ENCODE measurements at regions not wholly inside any gene's neighbourhood (a gene's known extent, or its start where the extent isn't known, plus 50 kb on each side); places are given as distances from the start of the nearest gene placed in this dataset.

DNA sequence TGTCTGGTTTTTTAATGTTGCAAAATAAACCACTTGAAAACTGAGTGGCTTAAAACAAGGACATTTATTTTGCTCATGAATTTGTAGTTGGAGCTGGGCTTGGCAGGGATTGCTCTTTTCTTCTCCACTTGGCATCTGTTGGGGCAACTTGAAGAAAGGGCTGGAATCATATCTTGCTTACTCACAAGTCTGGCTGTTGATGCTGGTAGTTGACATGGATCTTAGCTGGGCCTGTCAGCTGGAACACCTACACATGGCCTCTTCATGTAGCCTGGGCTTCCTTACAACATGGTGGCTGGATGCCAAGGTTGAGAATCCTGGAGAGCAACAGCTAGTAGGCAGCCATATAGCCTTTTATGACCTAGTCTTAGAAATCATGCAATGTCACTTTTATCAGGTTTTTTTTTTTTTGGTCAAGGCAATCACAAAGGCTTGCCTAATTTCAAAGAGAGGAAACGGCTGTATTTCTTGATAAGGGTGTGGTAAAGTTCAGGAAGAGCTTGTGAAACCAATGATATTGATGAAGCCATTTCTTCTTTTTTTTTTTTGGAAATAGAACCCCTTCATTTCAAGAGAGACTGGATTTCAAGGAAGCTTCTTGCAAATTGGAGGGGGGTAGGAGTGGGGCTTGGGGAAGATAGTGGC lies 262.1 kb downstream of the IL20RB start:
- intact Hi-C loops (cut with micrococcal nuclease; ENCODE audit: unreplicated experiment), result no loop called here
- H2AFZ ChIP-seq (ENCODE audit: low read length), result no peak overlapping the region
- no TSS peak for BruUV-seq (replicated peaks)
- TF ChIP-seq TEAD3 (CRISPR knock-in tag; optimal IDR thresholded peaks at IDR 0.05; ENCODE audit: borderline replicate concordance), result no peak
- TF ChIP-seq ZFP91 (CRISPR knock-in tag; IDR thresholded peaks at IDR 0.05; ENCODE audit: borderline replicate concordance), result no peak
- TF ChIP-seq, protein P1, sequence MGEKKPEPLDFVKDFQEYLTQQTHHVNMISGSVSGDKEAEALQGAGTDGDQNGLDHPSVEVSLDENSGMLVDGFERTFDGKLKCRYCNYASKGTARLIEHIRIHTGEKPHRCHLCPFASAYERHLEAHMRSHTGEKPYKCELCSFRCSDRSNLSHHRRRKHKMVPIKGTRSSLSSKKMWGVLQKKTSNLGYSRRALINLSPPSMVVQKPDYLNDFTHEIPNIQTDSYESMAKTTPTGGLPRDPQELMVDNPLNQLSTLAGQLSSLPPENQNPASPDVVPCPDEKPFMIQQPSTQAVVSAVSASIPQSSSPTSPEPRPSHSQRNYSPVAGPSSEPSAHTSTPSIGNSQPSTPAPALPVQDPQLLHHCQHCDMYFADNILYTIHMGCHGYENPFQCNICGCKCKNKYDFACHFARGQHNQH (CRISPR knock-in tag; IDR thresholded peaks at IDR 0.05), result no peak
- no peak for TF ChIP-seq ZNF562 (CRISPR knock-in tag; IDR thresholded peaks at IDR 0.05; ENCODE audit: borderline replicate concordance)
- TF ChIP-seq, protein P2, sequence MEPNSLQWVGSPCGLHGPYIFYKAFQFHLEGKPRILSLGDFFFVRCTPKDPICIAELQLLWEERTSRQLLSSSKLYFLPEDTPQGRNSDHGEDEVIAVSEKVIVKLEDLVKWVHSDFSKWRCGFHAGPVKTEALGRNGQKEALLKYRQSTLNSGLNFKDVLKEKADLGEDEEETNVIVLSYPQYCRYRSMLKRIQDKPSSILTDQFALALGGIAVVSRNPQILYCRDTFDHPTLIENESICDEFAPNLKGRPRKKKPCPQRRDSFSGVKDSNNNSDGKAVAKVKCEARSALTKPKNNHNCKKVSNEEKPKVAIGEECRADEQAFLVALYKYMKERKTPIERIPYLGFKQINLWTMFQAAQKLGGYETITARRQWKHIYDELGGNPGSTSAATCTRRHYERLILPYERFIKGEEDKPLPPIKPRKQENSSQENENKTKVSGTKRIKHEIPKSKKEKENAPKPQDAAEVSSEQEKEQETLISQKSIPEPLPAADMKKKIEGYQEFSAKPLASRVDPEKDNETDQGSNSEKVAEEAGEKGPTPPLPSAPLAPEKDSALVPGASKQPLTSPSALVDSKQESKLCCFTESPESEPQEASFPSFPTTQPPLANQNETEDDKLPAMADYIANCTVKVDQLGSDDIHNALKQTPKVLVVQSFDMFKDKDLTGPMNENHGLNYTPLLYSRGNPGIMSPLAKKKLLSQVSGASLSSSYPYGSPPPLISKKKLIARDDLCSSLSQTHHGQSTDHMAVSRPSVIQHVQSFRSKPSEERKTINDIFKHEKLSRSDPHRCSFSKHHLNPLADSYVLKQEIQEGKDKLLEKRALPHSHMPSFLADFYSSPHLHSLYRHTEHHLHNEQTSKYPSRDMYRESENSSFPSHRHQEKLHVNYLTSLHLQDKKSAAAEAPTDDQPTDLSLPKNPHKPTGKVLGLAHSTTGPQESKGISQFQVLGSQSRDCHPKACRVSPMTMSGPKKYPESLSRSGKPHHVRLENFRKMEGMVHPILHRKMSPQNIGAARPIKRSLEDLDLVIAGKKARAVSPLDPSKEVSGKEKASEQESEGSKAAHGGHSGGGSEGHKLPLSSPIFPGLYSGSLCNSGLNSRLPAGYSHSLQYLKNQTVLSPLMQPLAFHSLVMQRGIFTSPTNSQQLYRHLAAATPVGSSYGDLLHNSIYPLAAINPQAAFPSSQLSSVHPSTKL (CRISPR knock-in tag; IDR thresholded peaks at IDR 0.05), result no peak
- no peak for TF ChIP-seq ZNF468 (CRISPR knock-in tag; IDR thresholded peaks at IDR 0.05)
- no peak for TF ChIP-seq ZNF569 (CRISPR knock-in tag; IDR thresholded peaks at IDR 0.05; ENCODE audit: borderline replicate concordance)
- no peak for TF ChIP-seq ZNF496 (CRISPR knock-in tag; IDR thresholded peaks at IDR 0.05; ENCODE audit: insufficient replicate concordance)
- no peak for TF ChIP-seq SIX4 (CRISPR knock-in tag; IDR thresholded peaks at IDR 0.05)
- no peak for TF ChIP-seq TAF15 (IDR thresholded peaks at IDR 0.05; ENCODE audit: low read depth, low read length, poor library complexity, severe bottlenecking)
- TF ChIP-seq, protein P3, sequence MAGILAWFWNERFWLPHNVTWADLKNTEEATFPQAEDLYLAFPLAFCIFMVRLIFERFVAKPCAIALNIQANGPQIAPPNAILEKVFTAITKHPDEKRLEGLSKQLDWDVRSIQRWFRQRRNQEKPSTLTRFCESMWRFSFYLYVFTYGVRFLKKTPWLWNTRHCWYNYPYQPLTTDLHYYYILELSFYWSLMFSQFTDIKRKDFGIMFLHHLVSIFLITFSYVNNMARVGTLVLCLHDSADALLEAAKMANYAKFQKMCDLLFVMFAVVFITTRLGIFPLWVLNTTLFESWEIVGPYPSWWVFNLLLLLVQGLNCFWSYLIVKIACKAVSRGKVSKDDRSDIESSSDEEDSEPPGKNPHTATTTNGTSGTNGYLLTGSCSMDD (CRISPR knock-in tag; IDR thresholded peaks at IDR 0.05), result no peak
- no peak for TF ChIP-seq ZSCAN22 (CRISPR knock-in tag; IDR thresholded peaks at IDR 0.05)
- no peak for TF ChIP-seq POLR2AphosphoS2 (IDR thresholded peaks at IDR 0.05; ENCODE audit: low read depth, low read length)
- TF ChIP-seq, protein P4, sequence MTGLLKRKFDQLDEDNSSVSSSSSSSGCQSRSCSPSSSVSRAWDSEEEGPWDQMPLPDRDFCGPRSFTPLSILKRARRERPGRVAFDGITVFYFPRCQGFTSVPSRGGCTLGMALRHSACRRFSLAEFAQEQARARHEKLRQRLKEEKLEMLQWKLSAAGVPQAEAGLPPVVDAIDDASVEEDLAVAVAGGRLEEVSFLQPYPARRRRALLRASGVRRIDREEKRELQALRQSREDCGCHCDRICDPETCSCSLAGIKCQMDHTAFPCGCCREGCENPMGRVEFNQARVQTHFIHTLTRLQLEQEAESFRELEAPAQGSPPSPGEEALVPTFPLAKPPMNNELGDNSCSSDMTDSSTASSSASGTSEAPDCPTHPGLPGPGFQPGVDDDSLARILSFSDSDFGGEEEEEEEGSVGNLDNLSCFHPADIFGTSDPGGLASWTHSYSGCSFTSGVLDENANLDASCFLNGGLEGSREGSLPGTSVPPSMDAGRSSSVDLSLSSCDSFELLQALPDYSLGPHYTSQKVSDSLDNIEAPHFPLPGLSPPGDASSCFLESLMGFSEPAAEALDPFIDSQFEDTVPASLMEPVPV (CRISPR knock-in tag; IDR thresholded peaks at IDR 0.05), result no peak

More for the DNA sequence above, 262.1 kb downstream of the IL20RB start:
- FAIRE-seq, result no peak
- H3K79me2 ChIP-seq (ENCODE audit: insufficient read depth, low read length), result no peaks in the 10 kb centered on the region
- ATAC-seq, result no peak
- H3K36me3 ChIP-seq (replicated peaks in 1 of 2; ENCODE audit: control insufficient read depth in 1 of 2, insufficient read depth in 2 of 2, low read length in 2 of 2), result no peaks in the 10 kb centered on the region
- no peak overlapping the region for H3K4me3 ChIP-seq (replicated peaks in 1 of 3; ENCODE audit: insufficient read depth in 1 of 3, low read depth in 2 of 3, low read length in 3 of 3)
- no peaks in the 10 kb centered on the region for H3K27me3 ChIP-seq (ENCODE audit: control insufficient read depth in 1 of 2, insufficient read depth in 2 of 2, low read length in 2 of 2)
- H4K20me1 ChIP-seq (ENCODE audit: insufficient read depth, low read length), result no peaks in the 10 kb centered on the region
- no peaks in the 10 kb centered on the region for H3K9me3 ChIP-seq (ENCODE audit: low read length)
- H3K4me2 ChIP-seq (ENCODE audit: low read depth, low read length), result no peak overlapping the region
- 0% methylated on average over 1 of the region's 1 CpG for WGBS (ENCODE audit: low lambda C conversion rate)
- no peak overlapping the region for H3K9ac ChIP-seq (ENCODE audit: insufficient read depth, low read depth, low read length)
- POLR2A ChIA-PET, result no interaction called here
- no peaks in the 10 kb centered on the region for H3K4me1 ChIP-seq (ENCODE audit: insufficient read depth, low read length)
- in situ Hi-C loops (cut with HindIII; ENCODE audit: extremely low pct_ligation_motif_present, low pct_unique_long_range_greater_than_20kb), result loop anchor here (10.0 kb wide), 1 partner anchor 475 kb away; no protein-coding TSS in a partner anchor
- no peak for DNase-seq (ENCODE audit: low spot score)
- CTCF ChIA-PET (ENCODE audit: low intra/inter-chr PET ratio, low total read pairs), result no interaction called here
- no peak overlapping the region for H3K27ac ChIP-seq (ENCODE audit: extremely low read length, insufficient read depth, low read length)

All from HepG2 (cell line).